ENCODE measurements at regions not wholly inside any gene's neighbourhood (a gene's known extent, or its start where the extent isn't known, plus 50 kb on each side); places are given as distances from the start of the nearest gene placed in this dataset.

GRCh38 chr2:59732871-59733566 lies 820.4 kb downstream of the BCL11A start:
- no TSS peak for BruUV-seq (replicated peaks)

GRCh38 chr2:59727121-59727590 lies 826.3 kb downstream of the BCL11A start:
- intact Hi-C loops (cut with micrococcal nuclease; ENCODE audit: unreplicated experiment), result no loop called here
- TF ChIP-seq CTCF (IDR thresholded peaks at IDR 0.05; ENCODE audit: unreplicated experiment), result no peak

More at GRCh38 chr2:59732871-59733566, 820.4 kb downstream of the BCL11A start:
- Mint-ChIP-seq H3K27me3 (ENCODE audit: unreplicated experiment) (no peaks in the 10 kb centered on the region), H3K27ac (ENCODE audit: unreplicated experiment) (no peak overlapping the region), H3K36me3 (ENCODE audit: insufficient read depth, unreplicated experiment) (no peaks in the 10 kb centered on the region), H3K9me3 (ENCODE audit: low read depth, unreplicated experiment) (no peaks in the 10 kb centered on the region), H3K4me3 (ENCODE audit: low read depth, unreplicated experiment) (no peak overlapping the region), H3K4me1 (ENCODE audit: low read depth, unreplicated experiment) (no peaks in the 10 kb centered on the region)
- intact Hi-C loops (cut with micrococcal nuclease; ENCODE audit: unreplicated experiment), result no loop called here
- no peak for DNase-seq
- CTCF ChIA-PET, result interaction anchor here (0.6 kb wide), 1 partner anchor 229 kb away, joined by 4 read pairs; no protein-coding TSS in a partner anchor
- TF ChIP-seq CTCF (IDR thresholded peaks at IDR 0.05; ENCODE audit: unreplicated experiment), result no peak

GRCh38 chr2:59726228-59727120 lies 827.0 kb downstream of the BCL11A start:
- DNase-seq, result no peak
- Mint-ChIP-seq H3K9me3 (ENCODE audit: low read depth, unreplicated experiment) (peaks cover 5% of the 10 kb centered on the region), H3K27me3 (ENCODE audit: unreplicated experiment) (no peaks in the 10 kb centered on the region), H3K4me3 (ENCODE audit: low read depth, unreplicated experiment) (no peak overlapping the region), H3K4me1 (ENCODE audit: low read depth, unreplicated experiment) (no peaks in the 10 kb centered on the region), H3K36me3 (ENCODE audit: insufficient read depth, unreplicated experiment) (no peaks in the 10 kb centered on the region), H3K27ac (ENCODE audit: unreplicated experiment) (no peak overlapping the region)
- CTCF ChIA-PET, result no interaction called here
- BruUV-seq (replicated peaks), result no TSS peak
- no peak for TF ChIP-seq CTCF (IDR thresholded peaks at IDR 0.05; ENCODE audit: unreplicated experiment)
- intact Hi-C loops (cut with micrococcal nuclease; ENCODE audit: unreplicated experiment), result no loop called here

More at GRCh38 chr2:59727121-59727590, 826.3 kb downstream of the BCL11A start:
- CTCF ChIA-PET, result no interaction called here
- H3K27me3 Mint-ChIP-seq (ENCODE audit: unreplicated experiment), result no peaks in the 10 kb centered on the region
- peaks cover 5% of the 10 kb centered on the region for H3K9me3 Mint-ChIP-seq (ENCODE audit: low read depth, unreplicated experiment)
- no peak overlapping the region for H3K27ac Mint-ChIP-seq (ENCODE audit: unreplicated experiment)
- no peaks in the 10 kb centered on the region for H3K36me3 Mint-ChIP-seq (ENCODE audit: insufficient read depth, unreplicated experiment)
- BruUV-seq (replicated peaks), result no TSS peak
- H3K4me1 Mint-ChIP-seq (ENCODE audit: low read depth, unreplicated experiment), result no peaks in the 10 kb centered on the region
- DNase-seq, result no peak
- H3K4me3 Mint-ChIP-seq (ENCODE audit: low read depth, unreplicated experiment), result no peak overlapping the region

GRCh38 chr2:59724746-59725145 lies 828.7 kb downstream of the BCL11A start:
- Mint-ChIP-seq H3K27ac (ENCODE audit: unreplicated experiment) (no peak overlapping the region), H3K27me3 (ENCODE audit: unreplicated experiment) (no peaks in the 10 kb centered on the region), H3K4me1 (ENCODE audit: low read depth, unreplicated experiment) (no peaks in the 10 kb centered on the region), H3K9me3 (ENCODE audit: low read depth, unreplicated experiment) (peaks cover 5% of the 10 kb centered on the region), H3K36me3 (ENCODE audit: insufficient read depth, unreplicated experiment) (no peaks in the 10 kb centered on the region), H3K4me3 (ENCODE audit: low read depth, unreplicated experiment) (no peak overlapping the region)
- intact Hi-C loops (cut with micrococcal nuclease; ENCODE audit: unreplicated experiment), result no loop called here
- no peak for DNase-seq
- TF ChIP-seq CTCF (IDR thresholded peaks at IDR 0.05; ENCODE audit: unreplicated experiment), result no peak
- BruUV-seq (replicated peaks), result no TSS peak
- CTCF ChIA-PET, result no interaction called here

All from Calu3 (cell line).